ENCODE measurements at regions not wholly inside any gene's neighbourhood (a gene's known extent, or its start where the extent isn't known, plus 50 kb on each side); places are given as distances from the start of the nearest gene placed in this dataset.

DNA sequence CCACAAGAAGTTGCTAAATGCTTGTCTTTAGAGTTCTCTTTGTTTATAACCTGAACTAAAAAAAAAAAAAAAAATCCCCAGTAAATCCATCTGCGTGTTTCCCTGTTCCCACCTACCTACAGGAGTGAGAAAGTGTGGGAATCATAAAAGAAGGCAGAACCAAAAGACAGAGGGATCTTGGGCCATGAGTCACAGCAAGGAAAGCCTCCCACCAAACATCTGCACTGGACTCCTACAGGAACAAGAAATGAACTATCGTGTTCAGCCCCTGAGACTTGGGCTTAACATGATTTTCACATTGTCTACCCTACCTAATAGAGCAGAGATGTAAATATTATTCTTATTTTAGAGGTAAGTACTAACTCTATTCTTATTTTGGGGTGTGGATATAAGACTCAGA is 1761.2 kb upstream of the CELF4 start:
- TF ChIP-seq, protein P1, sequence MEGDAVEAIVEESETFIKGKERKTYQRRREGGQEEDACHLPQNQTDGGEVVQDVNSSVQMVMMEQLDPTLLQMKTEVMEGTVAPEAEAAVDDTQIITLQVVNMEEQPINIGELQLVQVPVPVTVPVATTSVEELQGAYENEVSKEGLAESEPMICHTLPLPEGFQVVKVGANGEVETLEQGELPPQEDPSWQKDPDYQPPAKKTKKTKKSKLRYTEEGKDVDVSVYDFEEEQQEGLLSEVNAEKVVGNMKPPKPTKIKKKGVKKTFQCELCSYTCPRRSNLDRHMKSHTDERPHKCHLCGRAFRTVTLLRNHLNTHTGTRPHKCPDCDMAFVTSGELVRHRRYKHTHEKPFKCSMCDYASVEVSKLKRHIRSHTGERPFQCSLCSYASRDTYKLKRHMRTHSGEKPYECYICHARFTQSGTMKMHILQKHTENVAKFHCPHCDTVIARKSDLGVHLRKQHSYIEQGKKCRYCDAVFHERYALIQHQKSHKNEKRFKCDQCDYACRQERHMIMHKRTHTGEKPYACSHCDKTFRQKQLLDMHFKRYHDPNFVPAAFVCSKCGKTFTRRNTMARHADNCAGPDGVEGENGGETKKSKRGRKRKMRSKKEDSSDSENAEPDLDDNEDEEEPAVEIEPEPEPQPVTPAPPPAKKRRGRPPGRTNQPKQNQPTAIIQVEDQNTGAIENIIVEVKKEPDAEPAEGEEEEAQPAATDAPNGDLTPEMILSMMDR (IDR thresholded peaks at IDR 0.05; ENCODE audit: low read depth, low read length), result no peak
- TF ChIP-seq POLR2A (IDR thresholded peaks at IDR 0.05; ENCODE audit: extremely low read depth, insufficient read length), result no peak
